GM19324 (cell line): ENCODE measurements at regions not wholly inside any gene's neighbourhood (a gene's known extent, or its start where the extent isn't known, plus 50 kb on each side); places are given as distances from the start of the nearest gene placed in this dataset.
A peak's percentile ranks its signal among the peaks of the same experiment; 100 is the strongest.

Experiments used
- ATAC-seq: cut with Tn5 transposase; IDR thresholded peaks from one replicate; pipeline ENCODE4 v1.9.1; 2021; ENCODE audit warnings: mild to moderate bottlenecking, moderate library complexity; ENCODE audit not compliant: unreplicated experiment, low FRiP score

- no peak for ATAC-seq
Measured at GRCh38 chr2:217538719-217539118, 464.1 kb downstream of the TNS1 start.

GRCh38 chr2:217535957-217536708 is 466.7 kb downstream of the TNS1 start:
- no peak for ATAC-seq

GRCh38 chr2:217530392-217531090 is 472.3 kb downstream of the TNS1 start:
- ATAC-seq: no peak

GRCh38 chr2:217529271-217529670 is 473.5 kb downstream of the TNS1 start:
- no peak for ATAC-seq

GRCh38 chr2:217527590-217528202 is 475.1 kb downstream of the TNS1 start:
- ATAC-seq: no peak

GRCh38 chr2:217525076-217525475 is 477.7 kb downstream of the TNS1 start:
- ATAC-seq: no peak

- ATAC-seq: no peak
Measured at GRCh38 chr2:217523286-217523685, 479.5 kb downstream of the TNS1 start.

GRCh38 chr2:217521820-217522219 is 481.0 kb downstream of the TNS1 start:
- ATAC-seq: no peak

GRCh38 chr2:217520356-217521010 is 482.3 kb downstream of the TNS1 start:
- ATAC-seq: no peak

- no peak for ATAC-seq
Measured at GRCh38 chr2:217517402-217517801, 485.4 kb downstream of the TNS1 start.

- no peak for ATAC-seq
Measured at GRCh38 chr2:217515615-217516309, 487.0 kb downstream of the TNS1 start.

GRCh38 chr2:217513258-217513657 is 489.5 kb downstream of the TNS1 start:
- no peak for ATAC-seq

- ATAC-seq: no peak
Measured at GRCh38 chr2:217512728-217513127, 490.1 kb downstream of the TNS1 start.

GRCh38 chr2:217512259-217512658 is 490.5 kb downstream of the TNS1 start:
- no peak for ATAC-seq

GRCh38 chr2:217511850-217512249 is 490.9 kb downstream of the TNS1 start:
- ATAC-seq: no peak

GRCh38 chr2:217510771-217511291 is 492.0 kb downstream of the TNS1 start:
- peak; percentile 51 for ATAC-seq

GRCh38 chr2:217505303-217505702 is 497.5 kb downstream of the TNS1 start:
- ATAC-seq: no peak

- ATAC-seq: no peak
Measured at GRCh38 chr2:217501887-217502286, 500.9 kb downstream of the TNS1 start.

- no peak for ATAC-seq
Measured at GRCh38 chr2:217497843-217498377, 504.9 kb downstream of the TNS1 start.

GRCh38 chr2:217494557-217494956 is 508.2 kb downstream of the TNS1 start:
- no peak for ATAC-seq
